IMR-90 (cell line): ENCODE measurements at regions not wholly inside any gene's neighbourhood (a gene's known extent, or its start where the extent isn't known, plus 50 kb on each side); places are given as distances from the start of the nearest gene placed in this dataset.

ENCODE experiments used
- ATAC-seq: fragments of 200-7000 bp; cut with Tn5 transposase; 2 replicates; pipeline ENCODE4 v1.9.1; 2020; ENCODE audit warnings: low read depth, mild to moderate bottlenecking, moderate library complexity
- BruUV-seq: library from RNA; stranded (reverse); fragments of 400-500 nt; replicated peaks from 2 replicates; lab custom pipeline; 2021; lab: Mats Ljungman, UMichigan
- CTCF ChIA-PET: fragments of 300-600 bp; formaldehyde crosslinking; extraction: SDS; loops from one replicate; lab custom pipeline; 2021; ENCODE audit warnings: antibody characterized with exemption; lab: Yijun Ruan, JAX
- POLR2A ChIA-PET: fragments of 300-600 bp; sonication (Branson Sonifier 250); formaldehyde crosslinking; loops from one replicate; lab custom pipeline; 2022; ENCODE audit warnings: antibody characterized with exemption; ENCODE audit not compliant: unreplicated experiment; lab: Charles Lee
- DNase-seq: peaks from one replicate; pipeline ENCODE4 v3.0.0; 2013
- H2AFZ ChIP-seq: replicated peaks from 2 replicates; pipeline ENCODE3; 2013; ENCODE audit warnings: low read length, mild to moderate bottlenecking; ENCODE audit not compliant: poor library complexity
- H2AK5ac ChIP-seq: 2 replicates; pipeline ENCODE4 v1.6.1; 2013; ENCODE audit warnings: low read depth, low read length, inconsistent platforms
- H2AK9ac ChIP-seq: replicated peaks from 2 replicates; pipeline ENCODE3; 2013; ENCODE audit warnings: mild to moderate bottlenecking, low read depth, low read length, moderate library complexity; ENCODE audit not compliant: poor library complexity
- H2BK120ac ChIP-seq: 2 replicates; pipeline ENCODE4 v1.6.1; 2013; ENCODE audit warnings: low read depth, low read length, inconsistent platforms
- H2BK15ac ChIP-seq: 3 replicates; pipeline ENCODE4 v1.6.1; 2013; ENCODE audit warnings: low read depth, low read length, inconsistent platforms
- H2BK20ac ChIP-seq: 2 replicates; pipeline ENCODE4 v1.6.1; 2013; ENCODE audit warnings: low read depth, mild to moderate bottlenecking, inconsistent platforms, low read length, moderate library complexity
- H2BK5ac ChIP-seq: 2 replicates; pipeline ENCODE4 v1.6.1; 2013; ENCODE audit warnings: mild to moderate bottlenecking, low read depth, low read length, inconsistent platforms; ENCODE audit not compliant: poor library complexity, severe bottlenecking
- H3K14ac ChIP-seq: replicated peaks from 2 replicates; pipeline ENCODE4 v1.6.1; 2013; ENCODE audit warnings: low read depth, low read length, inconsistent platforms
- H3K18ac ChIP-seq: 2 replicates; pipeline ENCODE4 v1.6.1; 2013; ENCODE audit warnings: low read depth, low read length, control low read depth
- H3K23ac ChIP-seq: 2 replicates; pipeline ENCODE4 v1.6.1; 2013; ENCODE audit warnings: low read depth, low read length, inconsistent platforms
- H3K27ac ChIP-seq: 2 replicates; pipeline ENCODE4 v1.5.1; 2013; ENCODE audit warnings: mild to moderate bottlenecking, control low read depth, low read length; ENCODE audit not compliant: insufficient read depth
- H3K27me3 ChIP-seq: 2 replicates; pipeline ENCODE4 v1.6.1; 2013; ENCODE audit warnings: low read length; ENCODE audit not compliant: control insufficient read depth, insufficient read depth
- H3K36me3 ChIP-seq: 2 replicates; pipeline ENCODE4 v1.6.1; 2013; ENCODE audit warnings: low read length, mixed read lengths; ENCODE audit not compliant: control insufficient read depth, insufficient read depth
- H3K4ac ChIP-seq: 2 replicates; pipeline ENCODE4 v1.6.1; 2013; ENCODE audit warnings: low read depth, low read length, inconsistent platforms
- H3K4me1 ChIP-seq: 2 replicates; pipeline ENCODE4 v1.6.1; 2013; ENCODE audit warnings: low read length, mixed read lengths; ENCODE audit not compliant: control insufficient read depth, insufficient read depth
- H3K4me2 ChIP-seq: 2 replicates; pipeline ENCODE4 v1.6.1; 2013; ENCODE audit warnings: low read depth, mild to moderate bottlenecking, control low read depth, low read length, moderate library complexity
- H3K4me3 ChIP-seq: 2 replicates; pipeline ENCODE4 v1.5.1; 2013; ENCODE audit warnings: low read depth, mild to moderate bottlenecking, control low read depth, low read length, moderate library complexity; ENCODE audit not compliant: insufficient read depth
- H3K56ac ChIP-seq: 2 replicates; pipeline ENCODE4 v1.6.1; 2013; ENCODE audit warnings: low read length, inconsistent platforms; ENCODE audit not compliant: insufficient read depth; ENCODE audit errors: extremely low read depth
- H3K79me1 ChIP-seq, 2 experiments: 2 replicates each; pipeline ENCODE4 v1.6.1; 2013; ENCODE audit warnings: low read length in 2 of 2, inconsistent platforms in 1 of 2, low read depth in 1 of 2
- H3K9ac ChIP-seq: 2 replicates; pipeline ENCODE4 v1.6.1; 2013; ENCODE audit warnings: low read depth, low read length, control low read depth
- H3K9me1 ChIP-seq: 2 replicates; pipeline ENCODE4 v1.6.1; 2013; ENCODE audit warnings: low read length, inconsistent platforms; ENCODE audit not compliant: insufficient read depth
- H3K9me3 ChIP-seq: 2 replicates; pipeline ENCODE4 v1.6.1; 2013; ENCODE audit warnings: low read length; ENCODE audit not compliant: control insufficient read depth, insufficient read depth
- H4K20me1 ChIP-seq: 2 replicates; pipeline ENCODE4 v1.6.1; 2013; ENCODE audit warnings: low read length, inconsistent platforms; ENCODE audit not compliant: insufficient read depth
- H4K5ac ChIP-seq: 2 replicates; pipeline ENCODE4 v1.6.1; 2013; ENCODE audit warnings: mild to moderate bottlenecking, low read depth, low read length, control low read depth
- H4K8ac ChIP-seq, 2 experiments: 2 replicates each; pipeline ENCODE4 v1.6.1; 2013; ENCODE audit warnings: low read depth in 2 of 2, low read length in 2 of 2, control low read depth in 1 of 2, inconsistent platforms in 1 of 2
- H4K91ac ChIP-seq: 2 replicates; pipeline ENCODE4 v1.6.1; 2013; ENCODE audit warnings: low read depth, low read length, inconsistent platforms; ENCODE audit not compliant: insufficient read depth
- CHD1 ChIP-seq: IDR thresholded peaks from 2 replicates; pipeline ENCODE4 v1.6.1; 2012; ENCODE audit warnings: low read depth, low read length, improper control_type of control experiment
- CTCF ChIP-seq: conservative IDR thresholded peaks from 2 replicates; pipeline ENCODE4 v1.5.1; 2012; ENCODE audit warnings: mild to moderate bottlenecking, low read depth, low read length, improper control_type of control experiment
- MAZ ChIP-seq: IDR thresholded peaks from 2 replicates; pipeline ENCODE4 v1.6.1; 2012; ENCODE audit warnings: low read depth, mild to moderate bottlenecking, low read length, improper control_type of control experiment, moderate library complexity, borderline replicate concordance
- MXI1 ChIP-seq: IDR thresholded peaks from 2 replicates; pipeline ENCODE4 v1.6.1; 2012; ENCODE audit warnings: low read depth, mild to moderate bottlenecking, low read length, moderate library complexity, borderline replicate concordance
- POLR2A ChIP-seq: IDR thresholded peaks from 2 replicates; pipeline ENCODE4 v1.6.1; 2012; ENCODE audit warnings: mild to moderate bottlenecking, low read depth, low read length
- WGBS, 2 experiments: methylation state at CpG; one replicate each; pipeline versions ENCODE4 v1.1.5 to v1.1.7; 2013; ENCODE audit warnings: missing lambda C conversion rate in 2 of 2; ENCODE audit not compliant: insufficient read length in 1 of 2; ENCODE audit errors: extremely low coverage in 2 of 2; 5-methylcytosine and 5-hydroxymethylcytosine counted together
- dilution Hi-C: fragments of 300-500 bp; cut with HindIII; formaldehyde crosslinking; loops from one replicate; pipeline ENCODE4 v1.14.3; 2018; ENCODE audit warnings: low sequenced_read_pairs; ENCODE audit not compliant: unreplicated experiment
- in situ Hi-C: fragments of 300-500 bp; cut with MboI; formaldehyde crosslinking; loops from 3 replicates; pipeline ENCODE4 v1.14.3; 2019; ENCODE audit warnings: low sequenced_read_pairs, inconsistent platforms, mixed read lengths
- intact Hi-C: fragments of 100-400 bp; cut with micrococcal nuclease; formaldehyde crosslinking; loops from 2 replicates; pipeline ENCODE4 v1.10.0; 2022

- in situ Hi-C loops, result no loop called here
- no peaks in the 10 kb centered on the region for H3K4me1 ChIP-seq
These were observed 532.5 kb upstream of the SLC39A10 start for GRCh38 chr2:195124391-195125079.

More at GRCh38 chr2:195124391-195125079, 532.5 kb upstream of the SLC39A10 start:
- no peak overlapping the region for H2BK120ac ChIP-seq
- H3K18ac ChIP-seq, result no peak overlapping the region
- dilution Hi-C loops (no loop called here), intact Hi-C loops (loop anchor here (5.0 kb wide), 1 partner anchor 1022 kb away; no protein-coding TSS in a partner anchor)
- H4K91ac ChIP-seq, result no peak overlapping the region
- H4K5ac ChIP-seq, result no peak overlapping the region
- DNase-seq, result no peak
- no peak overlapping the region for H2AFZ ChIP-seq
- POLR2A ChIA-PET, result no interaction called here
- H3K4me2 ChIP-seq, result no peak overlapping the region
- CTCF ChIA-PET, result no interaction called here
- H3K14ac ChIP-seq, result no peak overlapping the region
- H3K4ac ChIP-seq, result no peak overlapping the region
- no peak overlapping the region for H3K23ac ChIP-seq
- H3K56ac ChIP-seq, result no peak overlapping the region
- no peak overlapping the region for H2BK15ac ChIP-seq
- no peak overlapping the region for H2AK5ac ChIP-seq
- TF ChIP-seq MAZ (no peak), CTCF (no peak), MXI1 (no peak), CHD1 (no peak), POLR2A (no peak)
- WGBS, 2 experiments, result 63% methylated on average over 5 of the region's 10 CpGs; no CpG with 5 or more reads in 1 of the 2 experiments
- no peak overlapping the region for H2BK5ac ChIP-seq
- no peaks in the 10 kb centered on the region for H3K27me3 ChIP-seq
- no peak overlapping the region for H4K8ac ChIP-seq
- H2AK9ac ChIP-seq, result no peak overlapping the region
- no peak overlapping the region for H3K9ac ChIP-seq
- H2BK20ac ChIP-seq, result no peak overlapping the region
- ATAC-seq, result no peak
- no peaks in the 10 kb centered on the region for H3K79me1 ChIP-seq
- H3K9me3 ChIP-seq, result no peaks in the 10 kb centered on the region
- no TSS peak for BruUV-seq
- no peaks in the 10 kb centered on the region for H3K9me1 ChIP-seq
- H4K20me1 ChIP-seq, result no peaks in the 10 kb centered on the region
- no peak overlapping the region for H3K4me3 ChIP-seq
- no peaks in the 10 kb centered on the region for H3K36me3 ChIP-seq
- no peak overlapping the region for H3K27ac ChIP-seq
